Psoas muscle (tissue), 7 donors: ENCODE measurements at regions not wholly inside any gene's neighbourhood (a gene's known extent, or its start where the extent isn't known, plus 50 kb on each side); places are given as distances from the start of the nearest gene placed in this dataset.

Experiments
- ATAC-seq, 4 donors: fragments of 200-7000 bp; cut with Tn5 transposase; one replicate each; pipeline ENCODE4 v1.9.1; 2020; ENCODE audit warnings: moderate library complexity in 3 of 4, mild to moderate bottlenecking in 2 of 4
- DNase-seq, 2 donors: peaks; one replicate each; pipeline ENCODE4 v3.0.0-alpha.2; 2020
- H3K27ac ChIP-seq: fragments of 200-600 bp; one replicate; pipeline ENCODE4 v1.8.0; 2022
- H3K27me3 ChIP-seq, 3 donors: fragments of 200-600 bp in 1 of 3; one replicate each; pipeline versions ENCODE4 v1.6.1 to v1.8.0; 2013 to 2022; ENCODE audit warnings: low read length in 2 of 3, mild to moderate bottlenecking in 2 of 3, moderate library complexity in 1 of 3; ENCODE audit not compliant: insufficient read depth in 3 of 3
- H3K36me3 ChIP-seq, 2 donors: fragments of 200-600 bp in 1 of 2; one replicate each; pipeline versions ENCODE4 v1.6.1 to v1.8.0; 2013 to 2022; ENCODE audit warnings: low read depth in 1 of 2, mild to moderate bottlenecking in 1 of 2, moderate library complexity in 1 of 2; ENCODE audit not compliant: insufficient read depth in 1 of 2
- H3K4me1 ChIP-seq: fragments of 200-600 bp; one replicate; pipeline ENCODE4 v1.8.0; 2022
- H3K4me3 ChIP-seq: fragments of 200-600 bp; one replicate; pipeline ENCODE4 v1.8.0; 2022; ENCODE audit warnings: mild to moderate bottlenecking
- H3K9me3 ChIP-seq: fragments of 200-600 bp; one replicate; pipeline ENCODE4 v1.8.0; 2022
- CTCF ChIP-seq: fragments of 200-600 bp; IDR thresholded peaks from one replicate; pipeline ENCODE4 v1.8.0; 2022; ENCODE audit warnings: antibody characterized with exemption
- WGBS, 3 donors: extraction: QIAGEN DNeasy Blood & Tissue Kit; methylation state at CpG; one replicate each; pipeline versions ENCODE4 v1.1.6 to v1.1.7; 2013; 5-methylcytosine and 5-hydroxymethylcytosine counted together
- intact Hi-C, 2 donors: fragments of 100-400 bp; cut with DNase I; formaldehyde crosslinking; loops; one replicate each; pipeline versions ENCODE4 v1.11.0 to v1.14.2; 2022
- donor health status: healthy with polysubstance abuse.
- donor health status: DM: no; HTN: no; CAD: no; lungs with moderate emphysema.
- donor health status: Bipolar disorder and iron deficiency.
- donor health status: healthy.
- donor health status: DM: yes; HTN: yes; CAD: no.
- donor health status: DM: no; HTN: no; CAD: no.
- donor health status: DM: yes; HTN: yes; CAD: no.

DNA sequence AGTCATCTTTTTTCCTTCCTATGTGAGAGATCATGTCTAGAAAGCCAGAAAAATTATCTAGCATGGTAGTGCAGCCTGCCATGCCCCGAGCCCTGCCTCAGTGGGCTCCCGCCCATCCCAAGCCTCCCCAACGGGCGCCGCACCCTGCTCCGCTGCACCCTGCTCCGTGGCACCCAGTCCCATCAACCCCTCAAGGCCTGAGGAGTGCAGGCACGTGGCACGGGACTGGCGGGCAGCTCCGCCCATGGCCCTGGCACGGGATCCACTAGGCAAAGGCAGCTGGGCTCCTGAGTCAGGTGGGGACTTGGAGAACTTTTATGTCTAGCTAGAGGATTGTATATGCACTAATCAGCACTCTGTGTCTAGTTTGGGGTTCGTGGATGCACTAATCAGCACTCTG is 83.4 kb upstream of the COL3A1 start:
- ATAC-seq (no peak), DNase-seq (no peak)
- intact Hi-C loops = no loop called here
- no peak for TF ChIP-seq CTCF
- 78 to 88% (median 79%) methylated on average over 13 of the region's 13 CpGs for WGBS, 3 donors
- Histone ChIP-seq H3K4me3 (no peak overlapping the region), H3K9me3 (peaks cover 4% of the 10 kb centered on the region), H3K27ac (no peak overlapping the region), H3K4me1 (no peaks in the 10 kb centered on the region), H3K36me3 (no peaks in the 10 kb centered on the region), H3K27me3 (no peaks in the 10 kb centered on the region)

DNA sequence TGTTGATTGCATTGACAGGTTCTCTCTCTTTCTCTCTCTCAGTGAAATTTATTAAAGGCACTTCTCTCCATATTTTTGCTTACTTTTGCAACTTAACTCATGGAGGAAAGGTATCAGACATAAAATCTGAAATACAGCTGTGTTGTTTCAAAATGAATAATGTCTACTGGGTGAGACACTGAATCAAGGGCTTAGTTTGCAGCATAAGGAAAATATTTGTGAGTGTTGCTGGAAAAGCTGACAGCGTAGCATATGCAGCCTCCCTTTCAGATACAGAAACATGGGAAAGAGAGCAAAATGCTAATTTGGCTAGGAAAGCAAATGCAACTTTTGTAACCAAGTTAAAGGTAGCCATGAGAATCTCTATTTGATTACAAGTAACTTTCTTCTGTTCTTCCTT is 81.5 kb upstream of the COL3A1 start:
- no peak for TF ChIP-seq CTCF
- no peak overlapping the region for H3K27ac ChIP-seq
- no peaks in the 10 kb centered on the region for H3K27me3 ChIP-seq
- peaks cover 4% of the 10 kb centered on the region for H3K9me3 ChIP-seq
- WGBS, 3 donors = 20 to 40% (median 34%) methylated on average over 1 of the region's 1 CpG
- no peaks in the 10 kb centered on the region for H3K4me1 ChIP-seq
- H3K36me3 ChIP-seq = no peaks in the 10 kb centered on the region
- ATAC-seq (no peak), DNase-seq (no peak)
- no peak overlapping the region for H3K4me3 ChIP-seq
- intact Hi-C loops = no loop called here

DNA sequence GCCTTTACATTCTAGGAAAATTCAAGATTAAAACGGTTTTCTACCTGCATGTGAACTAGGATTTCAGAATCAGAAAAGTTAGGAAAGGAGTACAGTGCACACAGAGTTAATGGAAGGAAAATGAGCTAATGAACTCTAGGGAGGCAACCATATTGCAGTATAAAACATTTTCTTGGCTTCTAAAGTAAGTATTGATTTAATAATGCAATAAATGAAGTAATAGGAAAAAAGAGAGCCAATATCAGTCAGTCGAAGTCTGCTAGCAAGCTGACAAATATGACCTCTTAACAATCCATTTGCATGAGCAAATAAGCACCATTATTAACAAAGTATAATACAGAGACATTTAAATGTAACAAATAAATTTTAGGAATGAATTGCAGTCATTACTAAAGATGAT is 80.2 kb upstream of the COL3A1 start:
- DNase-seq = no peak
- H3K27ac ChIP-seq = no peak overlapping the region
- no peak for TF ChIP-seq CTCF
- intact Hi-C loops = no loop called here
- no peak overlapping the region for H3K4me3 ChIP-seq
- no peaks in the 10 kb centered on the region for H3K36me3 ChIP-seq
- no peak for ATAC-seq
- 12 to 32% (median 17%) methylated on average over 2 of the region's 2 CpGs for WGBS, 3 donors
- no peaks in the 10 kb centered on the region for H3K27me3 ChIP-seq
- H3K4me1 ChIP-seq = no peaks in the 10 kb centered on the region
- no peaks in the 10 kb centered on the region for H3K9me3 ChIP-seq

DNA sequence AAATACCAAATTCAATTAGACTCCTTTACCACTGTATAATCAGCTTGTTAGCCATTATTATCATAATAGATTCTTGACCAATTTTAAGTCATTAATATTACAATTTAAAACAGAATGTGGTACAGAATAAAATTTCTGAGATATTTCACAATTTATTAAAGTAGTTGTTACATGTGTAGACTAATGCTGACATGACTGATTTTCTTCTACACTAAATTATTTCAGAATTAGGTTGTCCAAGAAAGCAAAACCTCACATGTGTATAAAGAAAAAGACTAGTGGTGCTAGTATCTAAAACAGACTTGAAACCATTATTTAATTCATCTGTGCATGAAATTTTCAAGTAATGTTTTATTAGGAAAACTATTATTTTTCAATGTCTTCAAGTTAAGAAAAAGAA is 79.2 kb upstream of the COL3A1 start:
- Histone ChIP-seq H3K27me3 (no peaks in the 10 kb centered on the region), H3K4me3 (no peak overlapping the region), H3K4me1 (no peaks in the 10 kb centered on the region), H3K36me3 (no peaks in the 10 kb centered on the region), H3K27ac (no peak overlapping the region), H3K9me3 (no peaks in the 10 kb centered on the region)
- intact Hi-C loops = no loop called here
- ATAC-seq = no peak
- TF ChIP-seq CTCF = no peak
- DNase-seq = no peak

DNA sequence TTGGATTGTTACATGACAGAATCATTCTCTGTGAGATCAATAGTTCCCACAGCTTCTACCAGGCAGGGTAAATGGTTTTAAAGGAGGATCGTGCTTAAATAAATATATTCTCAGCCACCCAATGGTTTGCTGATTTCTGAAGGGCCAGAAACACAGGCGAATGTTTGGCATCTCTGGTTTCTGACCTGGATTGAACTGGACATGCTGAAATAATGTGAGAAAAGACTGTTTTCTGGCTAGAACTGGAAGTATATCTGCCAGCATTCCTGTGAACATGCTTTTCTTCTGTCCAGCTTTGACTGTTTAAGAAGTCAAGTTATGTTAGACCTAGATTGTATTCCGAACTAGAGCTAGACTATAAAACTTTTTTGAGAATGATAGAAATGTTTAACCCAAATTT is 77.1 kb upstream of the COL3A1 start:
- H3K9me3 ChIP-seq = no peaks in the 10 kb centered on the region
- H3K27ac ChIP-seq = peak overlapping the region; percentile 20
- whole genome bisulfite sequencing, 3 donors = 25 to 27% (median 25%) methylated on average over 3 of the region's 3 CpGs
- no peaks in the 10 kb centered on the region for H3K4me1 ChIP-seq
- H3K27me3 ChIP-seq = no peaks in the 10 kb centered on the region
- H3K36me3 ChIP-seq = no peaks in the 10 kb centered on the region
- no peak overlapping the region for H3K4me3 ChIP-seq
- peak in 1 of 4 donors; percentile 57 for ATAC-seq
- DNase-seq = no peak
- intact Hi-C loops = no loop called here
- TF ChIP-seq CTCF = no peak
